GM12875 (cell line): ENCODE measurements at regions not wholly inside any gene's neighbourhood (a gene's known extent, or its start where the extent isn't known, plus 50 kb on each side); places are given as distances from the start of the nearest gene placed in this dataset.
A peak's percentile ranks its signal among the peaks of the same experiment; 100 is the strongest.

Experiments used
- H3K4me3 ChIP-seq: one replicate; pipeline ENCODE4 v1.5.1; 2011; ENCODE audit warnings: low read depth, low read length, control low read depth
- TF ChIP-seq, protein P1 (sequence below): IDR thresholded peaks from 2 replicates; pipeline ENCODE4 v1.5.1; 2011; ENCODE audit warnings: low read depth, mild to moderate bottlenecking, control low read depth, inconsistent platforms, low read length, moderate library complexity, borderline replicate concordance; ENCODE audit not compliant: insufficient read depth

DNA sequence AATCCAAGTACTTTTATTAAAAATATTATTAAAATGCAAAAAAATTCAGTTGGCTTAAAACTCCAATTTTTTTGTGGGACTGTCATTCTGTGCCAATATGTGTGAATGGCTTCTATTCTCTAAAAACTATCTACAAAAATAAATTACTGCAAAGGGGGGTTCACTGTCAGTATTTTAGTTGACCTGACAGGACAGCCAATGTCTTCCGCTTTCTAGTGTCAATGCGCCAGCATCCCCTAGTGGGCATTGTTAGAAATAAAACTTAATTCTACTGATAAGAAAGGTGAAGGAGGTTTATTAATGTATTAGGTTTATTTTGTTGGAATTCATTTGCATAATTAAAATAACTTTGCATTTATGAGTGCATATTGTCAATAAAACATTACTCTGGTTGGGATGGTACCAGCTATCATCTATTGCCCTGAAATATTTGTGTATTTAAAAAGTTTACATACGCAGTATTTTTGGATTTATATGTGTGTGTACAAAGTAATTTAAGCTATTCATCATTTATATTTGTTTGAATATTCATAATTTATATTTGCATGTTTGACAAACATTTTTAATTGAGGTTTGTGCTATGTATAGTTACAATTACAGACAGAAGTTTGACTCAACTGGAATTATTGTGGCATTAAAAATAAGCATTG, 527.2 kb downstream of the FLRT2 start:
- TF ChIP-seq, protein P1, sequence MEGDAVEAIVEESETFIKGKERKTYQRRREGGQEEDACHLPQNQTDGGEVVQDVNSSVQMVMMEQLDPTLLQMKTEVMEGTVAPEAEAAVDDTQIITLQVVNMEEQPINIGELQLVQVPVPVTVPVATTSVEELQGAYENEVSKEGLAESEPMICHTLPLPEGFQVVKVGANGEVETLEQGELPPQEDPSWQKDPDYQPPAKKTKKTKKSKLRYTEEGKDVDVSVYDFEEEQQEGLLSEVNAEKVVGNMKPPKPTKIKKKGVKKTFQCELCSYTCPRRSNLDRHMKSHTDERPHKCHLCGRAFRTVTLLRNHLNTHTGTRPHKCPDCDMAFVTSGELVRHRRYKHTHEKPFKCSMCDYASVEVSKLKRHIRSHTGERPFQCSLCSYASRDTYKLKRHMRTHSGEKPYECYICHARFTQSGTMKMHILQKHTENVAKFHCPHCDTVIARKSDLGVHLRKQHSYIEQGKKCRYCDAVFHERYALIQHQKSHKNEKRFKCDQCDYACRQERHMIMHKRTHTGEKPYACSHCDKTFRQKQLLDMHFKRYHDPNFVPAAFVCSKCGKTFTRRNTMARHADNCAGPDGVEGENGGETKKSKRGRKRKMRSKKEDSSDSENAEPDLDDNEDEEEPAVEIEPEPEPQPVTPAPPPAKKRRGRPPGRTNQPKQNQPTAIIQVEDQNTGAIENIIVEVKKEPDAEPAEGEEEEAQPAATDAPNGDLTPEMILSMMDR = peak; percentile 67; the same call in 1 of the 2 replicates

DNA sequence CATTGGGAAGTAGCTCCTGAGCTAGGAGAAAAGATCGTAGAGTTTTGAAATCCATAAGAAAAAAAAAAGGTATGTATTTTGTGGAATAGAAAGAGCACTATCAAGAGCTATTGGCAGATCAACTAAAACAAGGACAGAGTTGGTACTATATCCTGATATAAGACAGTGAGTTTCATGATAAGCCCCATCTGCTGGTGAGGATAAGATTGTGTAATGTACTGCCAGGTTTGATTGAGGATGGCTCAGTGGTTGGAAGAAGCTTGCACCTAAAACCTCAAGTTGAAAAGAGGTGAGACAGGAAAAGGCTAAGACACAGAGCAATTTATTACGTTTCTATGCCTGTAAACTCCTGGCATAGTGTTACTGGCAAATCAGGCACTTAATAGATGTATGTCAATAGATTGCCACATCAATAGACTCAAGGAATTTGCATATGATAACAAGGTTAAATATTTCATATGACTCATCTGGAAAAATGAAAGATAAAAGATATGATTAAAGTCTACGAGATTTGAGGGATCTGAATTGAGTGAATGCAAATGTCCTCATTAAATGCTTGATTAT, 525.6 kb downstream of the FLRT2 start:
- TF ChIP-seq, protein P1 = no peak
- no peak overlapping the region for H3K4me3 ChIP-seq

More for the DNA sequence above, 527.2 kb downstream of the FLRT2 start:
- H3K4me3 ChIP-seq = no peak overlapping the region

DNA sequence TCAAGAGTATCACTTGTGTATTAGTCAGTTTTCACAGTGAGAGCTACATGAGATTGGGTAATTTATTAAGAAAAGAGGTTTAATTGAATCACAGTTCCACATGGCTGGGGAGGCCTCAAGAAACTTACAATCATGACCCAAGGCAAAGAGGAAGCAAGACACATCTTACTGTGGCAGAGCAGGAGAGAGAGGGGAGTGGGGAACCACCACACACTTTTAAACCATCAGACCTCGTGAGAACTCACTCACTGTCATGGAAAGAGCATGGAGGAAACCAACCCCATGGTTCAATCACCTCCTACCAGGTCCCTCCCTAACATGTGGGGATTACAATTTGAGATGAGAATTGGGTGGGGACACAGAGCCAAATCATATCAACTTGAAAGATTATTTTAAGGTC, 522.9 kb downstream of the FLRT2 start:
- no peak overlapping the region for H3K4me3 ChIP-seq
- TF ChIP-seq, protein P1 = no peak

DNA sequence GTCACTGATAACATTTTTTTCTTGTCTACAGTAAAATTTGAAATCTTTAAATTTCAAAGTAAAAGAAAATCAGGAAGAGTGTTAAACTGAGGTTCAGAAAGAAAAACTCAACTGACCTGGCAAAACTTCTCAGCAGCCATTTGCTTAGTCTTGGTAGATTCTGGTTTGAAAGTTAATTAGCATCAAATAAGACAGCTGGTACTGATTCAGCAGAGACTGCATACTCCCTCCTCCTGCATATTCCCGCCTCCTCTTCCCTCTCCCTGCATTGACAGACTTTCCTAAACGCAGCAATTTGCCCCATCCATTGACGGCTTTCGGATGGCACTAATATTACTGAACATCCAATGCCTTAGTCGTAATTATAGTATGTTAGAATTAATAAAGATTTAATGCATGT, 520.8 kb downstream of the FLRT2 start:
- TF ChIP-seq, protein P1 = no peak
- H3K4me3 ChIP-seq = no peak overlapping the region

DNA sequence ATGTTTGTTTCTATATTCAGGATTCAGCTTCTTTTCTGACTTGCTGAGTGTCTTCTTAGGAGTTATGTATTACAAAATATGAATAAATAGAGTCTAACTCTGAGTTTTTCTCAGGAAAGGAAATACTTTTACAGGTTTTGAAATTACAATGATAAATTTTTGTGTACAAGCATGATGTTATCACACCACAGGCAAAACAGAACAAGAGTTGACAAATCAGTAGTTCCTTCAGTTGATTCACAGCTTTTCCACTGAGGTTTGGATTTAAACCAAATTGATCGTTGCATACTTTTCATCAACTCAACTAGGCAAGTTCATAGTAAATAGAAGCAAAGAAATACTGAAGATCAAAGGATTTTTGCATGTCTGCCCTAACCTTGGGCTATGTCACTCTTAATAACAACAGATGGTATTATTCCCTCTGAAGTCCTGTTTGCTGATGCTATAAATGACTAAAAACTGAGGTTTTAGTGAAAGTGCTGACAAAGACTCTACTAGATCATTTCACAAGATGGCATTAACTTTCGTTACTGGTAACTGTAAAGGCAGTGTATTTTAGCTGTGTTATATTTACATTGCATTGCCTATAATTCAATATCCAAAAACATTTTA, 520.2 kb downstream of the FLRT2 start:
- TF ChIP-seq, protein P1 = no peak
- no peak overlapping the region for H3K4me3 ChIP-seq

DNA sequence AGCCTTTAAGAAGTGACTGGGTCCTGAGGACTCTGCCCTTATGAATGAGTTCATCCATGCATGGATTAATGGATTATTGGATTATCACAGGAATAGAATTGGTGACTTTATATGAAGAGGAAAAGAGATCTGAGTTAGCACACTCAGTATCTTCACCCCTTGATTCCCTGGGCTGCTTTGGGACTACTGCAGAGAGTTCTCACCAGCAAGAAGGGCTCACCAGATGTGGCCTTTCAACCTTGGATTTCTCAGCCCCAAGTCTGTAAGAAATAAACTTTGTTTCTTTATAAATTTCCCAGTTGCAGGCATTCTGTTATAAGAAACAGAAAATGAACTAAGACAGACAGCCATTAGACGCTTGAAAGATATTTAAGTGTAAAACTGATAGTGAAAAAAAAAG, 509.2 kb downstream of the FLRT2 start:
- TF ChIP-seq, protein P1 = no peak
- H3K4me3 ChIP-seq = no peak overlapping the region

DNA sequence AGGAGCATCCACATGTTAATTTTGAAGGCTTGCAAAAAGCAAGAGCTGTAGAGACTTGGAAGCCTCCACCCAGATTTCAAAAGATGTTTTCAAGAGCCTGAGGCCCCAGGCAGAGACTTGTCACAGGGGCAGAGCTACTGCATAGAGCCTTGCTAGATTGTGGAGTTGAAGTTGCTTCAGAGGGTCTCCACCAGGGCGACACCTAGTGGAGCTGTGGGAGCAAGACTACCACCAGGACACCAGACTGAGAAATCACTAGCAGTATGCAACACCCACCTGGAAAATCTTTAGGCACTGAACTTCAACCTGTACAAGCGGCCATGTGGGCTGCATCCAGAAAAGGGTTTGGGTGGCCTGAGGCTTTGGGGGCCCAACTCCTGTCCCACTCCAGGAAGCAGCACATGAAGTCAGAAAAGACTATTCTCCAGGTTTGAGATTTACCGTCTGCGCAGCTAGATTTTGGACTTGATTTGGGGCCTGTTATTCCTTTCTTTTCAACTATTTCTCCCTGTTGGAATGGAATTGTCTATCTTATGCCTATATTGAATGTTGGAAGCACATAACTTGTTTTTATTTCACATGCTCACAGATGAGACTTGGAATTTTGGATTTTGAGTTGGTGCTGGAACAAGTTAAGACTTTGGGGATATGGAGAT, 508.6 kb downstream of the FLRT2 start:
- TF ChIP-seq, protein P1 = peak; percentile 73
- no peak overlapping the region for H3K4me3 ChIP-seq
